NK-92 treated with Interleukin-12 subunit alpha and Interleukin-12 subunit beta, amount 100 ng/mL, for 24 hours (cell line): ENCODE measurements at regions not wholly inside any gene's neighbourhood (a gene's known extent, or its start where the extent isn't known, plus 50 kb on each side); places are given as distances from the start of the nearest gene placed in this dataset.

Source experiments
- DNase-seq: peaks from one replicate; lab custom pipeline; 2025; lab: John Stamatoyannopoulos, UW

- no peak for DNase-seq
Observed at GRCh38 chr13:109883181-109884180, 97.1 kb upstream of the IRS2 start.

- no peak for DNase-seq
Observed at GRCh38 chr13:109881961-109882558, 95.7 kb upstream of the IRS2 start.

- no peak for DNase-seq
Observed at GRCh38 chr13:109881347-109881725, 95.0 kb upstream of the IRS2 start.

GRCh38 chr13:109880371-109881346, 94.3 kb upstream of the IRS2 start:
- DNase-seq: no peak

GRCh38 chr13:109879338-109879737, 93.0 kb upstream of the IRS2 start:
- DNase-seq: no peak

- no peak for DNase-seq
Observed at GRCh38 chr13:109877809-109878208, 91.4 kb upstream of the IRS2 start.

GRCh38 chr13:109875746-109876145, 89.4 kb upstream of the IRS2 start:
- DNase-seq: no peak

GRCh38 chr13:109874484-109875454, 88.4 kb upstream of the IRS2 start:
- DNase-seq: no peak

- DNase-seq: no peak
Observed at GRCh38 chr13:109873351-109874123, 87.2 kb upstream of the IRS2 start.

GRCh38 chr13:109872864-109873263, 86.5 kb upstream of the IRS2 start:
- no peak for DNase-seq

GRCh38 chr13:109870696-109871370, 84.5 kb upstream of the IRS2 start:
- DNase-seq: no peak

GRCh38 chr13:109870274-109870673, 83.9 kb upstream of the IRS2 start:
- DNase-seq: no peak

GRCh38 chr13:109869312-109870237, 83.2 kb upstream of the IRS2 start:
- no peak for DNase-seq

- DNase-seq: no peak
Observed at GRCh38 chr13:109868578-109869311, 82.4 kb upstream of the IRS2 start.

GRCh38 chr13:109867766-109868165, 81.4 kb upstream of the IRS2 start:
- DNase-seq: no peak

- no peak for DNase-seq
Observed at GRCh38 chr13:109862627-109863026, 76.2 kb upstream of the IRS2 start.

- DNase-seq: no peak
Observed at GRCh38 chr13:109859898-109860297, 73.5 kb upstream of the IRS2 start.
